IMR-90 (cell line): ENCODE measurements at regions not wholly inside any gene's neighbourhood (a gene's known extent, or its start where the extent isn't known, plus 50 kb on each side); places are given as distances from the start of the nearest gene placed in this dataset.

Source experiments
- CEBPB ChIP-seq: IDR thresholded peaks from 2 replicates; pipeline ENCODE4 v1.6.1; 2012; ENCODE audit warnings: low read depth, low read length, improper control_type of control experiment
- MAFK ChIP-seq: IDR thresholded peaks from 2 replicates; pipeline ENCODE4 v1.6.1; 2012; ENCODE audit warnings: low read depth, low read length, improper control_type of control experiment
- MXI1 ChIP-seq: IDR thresholded peaks from 2 replicates; pipeline ENCODE4 v1.6.1; 2012; ENCODE audit warnings: low read depth, mild to moderate bottlenecking, low read length, moderate library complexity, borderline replicate concordance
- POLR2A ChIP-seq: IDR thresholded peaks from 2 replicates; pipeline ENCODE4 v1.6.1; 2012; ENCODE audit warnings: mild to moderate bottlenecking, low read depth, low read length
- RAD21 ChIP-seq: IDR thresholded peaks from 2 replicates; pipeline ENCODE4 v1.6.1; 2012; ENCODE audit warnings: low read length, improper control_type of control experiment
- RFX5 ChIP-seq: IDR thresholded peaks from 2 replicates; pipeline ENCODE4 v1.8.0; 2012; ENCODE audit warnings: low read depth, mild to moderate bottlenecking, low read length, moderate library complexity
- TF ChIP-seq, protein P1 (sequence below): conservative IDR thresholded peaks from 2 replicates; pipeline ENCODE4 v1.5.1; 2012; ENCODE audit warnings: mild to moderate bottlenecking, low read depth, low read length, improper control_type of control experiment

DNA sequence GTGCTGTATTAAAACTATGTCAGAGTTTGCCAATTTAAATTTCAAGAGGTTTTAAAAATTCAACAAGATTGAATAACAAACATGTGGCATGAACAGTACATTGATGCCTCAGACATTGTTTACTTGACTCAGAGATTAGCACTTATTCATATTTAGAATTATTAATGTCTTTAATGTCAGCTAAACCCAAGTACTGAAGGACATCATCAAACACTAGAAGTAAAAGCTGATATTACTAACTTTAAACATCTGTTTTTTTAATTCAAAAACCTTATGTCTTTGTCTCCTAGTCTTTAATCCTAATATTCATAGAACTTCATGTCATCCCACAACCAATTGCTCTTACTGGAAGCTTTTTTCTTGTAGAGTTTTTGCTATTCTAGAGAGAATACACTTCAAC, 406.2 kb upstream of the PCDH7 start:
- TF ChIP-seq, protein P1, sequence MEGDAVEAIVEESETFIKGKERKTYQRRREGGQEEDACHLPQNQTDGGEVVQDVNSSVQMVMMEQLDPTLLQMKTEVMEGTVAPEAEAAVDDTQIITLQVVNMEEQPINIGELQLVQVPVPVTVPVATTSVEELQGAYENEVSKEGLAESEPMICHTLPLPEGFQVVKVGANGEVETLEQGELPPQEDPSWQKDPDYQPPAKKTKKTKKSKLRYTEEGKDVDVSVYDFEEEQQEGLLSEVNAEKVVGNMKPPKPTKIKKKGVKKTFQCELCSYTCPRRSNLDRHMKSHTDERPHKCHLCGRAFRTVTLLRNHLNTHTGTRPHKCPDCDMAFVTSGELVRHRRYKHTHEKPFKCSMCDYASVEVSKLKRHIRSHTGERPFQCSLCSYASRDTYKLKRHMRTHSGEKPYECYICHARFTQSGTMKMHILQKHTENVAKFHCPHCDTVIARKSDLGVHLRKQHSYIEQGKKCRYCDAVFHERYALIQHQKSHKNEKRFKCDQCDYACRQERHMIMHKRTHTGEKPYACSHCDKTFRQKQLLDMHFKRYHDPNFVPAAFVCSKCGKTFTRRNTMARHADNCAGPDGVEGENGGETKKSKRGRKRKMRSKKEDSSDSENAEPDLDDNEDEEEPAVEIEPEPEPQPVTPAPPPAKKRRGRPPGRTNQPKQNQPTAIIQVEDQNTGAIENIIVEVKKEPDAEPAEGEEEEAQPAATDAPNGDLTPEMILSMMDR, result no peak
- no peak for TF ChIP-seq POLR2A
- TF ChIP-seq MAFK, result no peak
- no peak for TF ChIP-seq CEBPB
- TF ChIP-seq RAD21, result no peak
- no peak for TF ChIP-seq RFX5
- TF ChIP-seq MXI1, result no peak
